ENCODE measurements at regions not wholly inside any gene's neighbourhood (a gene's known extent, or its start where the extent isn't known, plus 50 kb on each side); places are given as distances from the start of the nearest gene placed in this dataset.
"Not testable (repeated sequence)": the region's sequence is repeated elsewhere in the genome, so short reads cannot be mapped to it uniquely, and the experiment has no call there.

DNA sequence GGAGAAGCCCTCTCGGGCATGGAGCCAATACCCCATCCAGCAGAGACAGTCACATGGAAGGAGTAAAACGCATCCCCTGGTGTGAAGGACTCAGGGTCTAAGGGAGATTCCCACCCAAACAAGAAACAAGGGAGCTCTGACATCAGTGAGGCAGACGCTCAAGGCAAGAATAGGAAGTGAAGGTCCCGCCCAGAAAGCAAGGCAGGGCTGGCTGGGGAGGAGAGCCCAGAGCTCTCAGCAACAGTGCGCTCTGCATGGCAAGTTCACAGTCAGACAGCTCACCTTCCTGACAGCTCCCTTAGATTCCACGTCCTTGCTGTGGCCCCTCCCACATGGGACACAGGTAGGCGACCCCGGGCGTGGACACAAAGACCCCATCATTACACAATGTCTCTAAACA lies 85.6 kb downstream of the TTLL2 start:
- no peak overlapping the region for H3K4me3 ChIP-seq (ENCODE audit: low read length)
- H3K4me1 ChIP-seq (ENCODE audit: control insufficient read depth, low read depth, low read length) = peaks cover 4% of the 10 kb centered on the region
- no peak overlapping the region for H3K27ac ChIP-seq (ENCODE audit: low read length)
- no peaks in the 10 kb centered on the region for H3K9me3 ChIP-seq (ENCODE audit: control insufficient read depth, low read depth, low read length)
- no peaks in the 10 kb centered on the region for H3K36me3 ChIP-seq (ENCODE audit: control insufficient read depth, low read depth, low read length)
- no peaks in the 10 kb centered on the region for H3K27me3 ChIP-seq (ENCODE audit: control insufficient read depth, insufficient read depth, low read length)
- no peak overlapping the region for H3K9ac ChIP-seq (ENCODE audit: low read length)

- H3K27me3 ChIP-seq (ENCODE audit: control insufficient read depth, insufficient read depth, low read length) = no peaks in the 10 kb centered on the region
- no peak overlapping the region for H3K27ac ChIP-seq (ENCODE audit: low read length)
- H3K4me1 ChIP-seq (ENCODE audit: control insufficient read depth, low read depth, low read length) = peaks cover 2% of the 10 kb centered on the region
- no peaks in the 10 kb centered on the region for H3K36me3 ChIP-seq (ENCODE audit: control insufficient read depth, low read depth, low read length)
- H3K9me3 ChIP-seq (ENCODE audit: control insufficient read depth, low read depth, low read length) = no peaks in the 10 kb centered on the region
- no peak overlapping the region for H3K9ac ChIP-seq (ENCODE audit: low read length)
- H3K4me3 ChIP-seq (ENCODE audit: low read length) = no peak overlapping the region
Observed at GRCh38 chr6:167412506-167412905, 87.6 kb downstream of the TTLL2 start.

DNA sequence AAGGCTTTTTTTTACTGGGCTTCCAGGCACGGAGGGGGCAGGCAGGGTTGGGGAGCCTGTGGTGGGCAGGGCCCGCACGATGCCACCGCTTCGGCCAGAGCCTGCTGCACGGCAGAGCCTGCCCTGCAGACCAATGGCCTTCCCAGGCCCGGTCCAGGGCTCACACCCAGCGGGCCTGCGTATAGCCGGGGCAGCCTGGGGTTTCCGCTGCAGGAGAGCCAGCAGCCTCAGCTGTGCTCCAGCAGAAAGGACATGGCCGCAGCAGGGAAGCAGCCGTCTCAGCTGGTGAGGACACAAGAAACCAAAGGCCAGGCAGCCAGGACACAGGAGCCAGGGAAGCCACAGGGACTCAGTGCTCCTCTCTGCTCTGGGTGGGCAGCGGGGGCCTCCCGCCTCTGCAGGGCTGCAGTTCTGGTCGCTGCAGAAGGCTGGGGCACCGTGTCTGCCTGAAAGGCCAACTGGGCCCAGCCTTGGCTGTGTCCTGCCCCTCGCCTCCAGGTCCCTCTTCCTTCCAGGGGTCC lies 90.6 kb downstream of the TTLL2 start:
- Histone ChIP-seq H3K4me1 (ENCODE audit: control insufficient read depth, low read depth, low read length) (no peaks in the 10 kb centered on the region), H3K27ac (ENCODE audit: low read length) (no peak overlapping the region), H3K36me3 (ENCODE audit: control insufficient read depth, low read depth, low read length) (no peaks in the 10 kb centered on the region), H3K4me3 (ENCODE audit: low read length) (no peak overlapping the region), H3K9ac (ENCODE audit: low read length) (no peak overlapping the region), H3K9me3 (ENCODE audit: control insufficient read depth, low read depth, low read length) (no peaks in the 10 kb centered on the region), H3K27me3 (ENCODE audit: control insufficient read depth, insufficient read depth, low read length) (no peaks in the 10 kb centered on the region)

- no peaks in the 10 kb centered on the region for H3K4me1 ChIP-seq (ENCODE audit: control insufficient read depth, low read depth, low read length)
- no peak overlapping the region for H3K9ac ChIP-seq (ENCODE audit: low read length)
- no peaks in the 10 kb centered on the region for H3K36me3 ChIP-seq (ENCODE audit: control insufficient read depth, low read depth, low read length)
- no peak overlapping the region for H3K27ac ChIP-seq (ENCODE audit: low read length)
- no peaks in the 10 kb centered on the region for H3K9me3 ChIP-seq (ENCODE audit: control insufficient read depth, low read depth, low read length)
- H3K27me3 ChIP-seq (ENCODE audit: control insufficient read depth, insufficient read depth, low read length) = no peaks in the 10 kb centered on the region
- H3K4me3 ChIP-seq (ENCODE audit: low read length) = no peak overlapping the region
Observed at GRCh38 chr6:167416676-167417430, 92.0 kb downstream of the TTLL2 start.

DNA sequence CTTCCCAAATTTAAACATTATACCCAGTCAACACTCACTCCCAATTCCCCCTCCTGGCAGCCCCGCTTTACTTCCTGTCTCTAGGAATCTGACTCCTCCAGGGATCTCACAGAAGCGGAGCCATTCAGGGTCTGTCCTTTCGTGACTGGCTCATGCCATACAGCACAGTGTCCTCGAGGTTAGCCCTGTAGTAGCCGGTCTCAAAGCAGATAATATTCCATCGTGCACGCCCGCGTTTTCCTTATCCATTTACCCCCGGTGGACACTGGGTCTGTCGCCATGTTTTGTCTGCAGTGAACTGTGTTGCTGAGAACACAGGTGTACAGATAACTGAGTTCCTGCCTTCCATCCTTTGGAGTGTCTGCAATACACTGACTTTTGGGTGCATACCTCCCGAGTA lies 95.3 kb downstream of the TTLL2 start:
- Histone ChIP-seq H3K36me3 (ENCODE audit: control insufficient read depth, low read depth, low read length) (no peaks in the 10 kb centered on the region), H3K27me3 (ENCODE audit: control insufficient read depth, insufficient read depth, low read length) (no peaks in the 10 kb centered on the region), H3K4me3 (ENCODE audit: low read length) (no peak overlapping the region), H3K27ac (ENCODE audit: low read length) (no peak overlapping the region), H3K9me3 (ENCODE audit: control insufficient read depth, low read depth, low read length) (no peaks in the 10 kb centered on the region), H3K4me1 (ENCODE audit: control insufficient read depth, low read depth, low read length) (no peaks in the 10 kb centered on the region), H3K9ac (ENCODE audit: low read length) (no peak overlapping the region)

DNA sequence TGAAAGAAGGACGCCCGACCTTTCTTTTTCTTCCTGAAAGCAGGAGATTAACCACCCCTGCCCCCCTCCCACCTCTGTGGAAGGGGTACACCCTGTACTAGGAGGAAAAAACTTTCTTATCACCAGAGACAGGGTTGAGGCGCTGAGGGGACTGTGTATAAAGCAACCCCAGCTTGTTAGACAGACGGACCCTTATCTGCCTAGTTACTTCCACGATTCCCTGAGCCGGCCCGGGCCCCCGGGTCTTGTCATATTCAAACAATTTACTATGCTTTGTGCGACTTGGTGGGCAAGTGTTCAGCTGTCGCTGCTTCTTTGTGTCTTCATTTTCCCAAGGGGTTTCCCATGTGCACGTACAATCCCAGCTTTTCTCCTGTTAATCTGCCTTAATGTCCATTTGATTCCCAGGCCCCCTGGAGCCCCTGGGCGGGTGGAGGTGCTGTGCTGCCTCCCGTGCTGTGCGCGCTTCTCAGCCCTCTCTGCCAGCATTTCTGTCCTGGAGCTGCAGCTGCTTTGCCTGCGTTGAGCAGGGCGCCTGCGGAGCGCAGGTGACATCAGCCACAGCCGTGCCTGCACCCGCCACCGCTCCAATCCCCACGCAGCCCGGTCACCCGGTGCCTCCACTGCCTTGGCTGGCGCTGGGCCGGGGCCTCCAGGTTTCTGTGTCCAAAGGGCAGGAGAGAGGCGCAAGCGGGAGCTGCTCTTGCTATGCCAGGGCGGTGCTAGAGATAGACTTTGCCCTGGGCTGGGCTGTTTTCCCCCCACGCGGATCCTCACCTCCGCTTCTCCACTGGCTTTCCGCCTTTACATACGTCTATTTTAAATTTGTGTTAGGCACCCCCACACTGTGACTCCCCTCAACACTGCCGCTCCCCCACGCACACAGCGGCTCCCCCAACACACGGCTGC lies 96.2 kb downstream of the TTLL2 start:
- Histone ChIP-seq H3K9ac (ENCODE audit: low read length) (no peak overlapping the region), H3K9me3 (ENCODE audit: control insufficient read depth, low read depth, low read length) (no peaks in the 10 kb centered on the region), H3K4me3 (ENCODE audit: low read length) (no peak overlapping the region), H3K4me1 (ENCODE audit: control insufficient read depth, low read depth, low read length) (no peaks in the 10 kb centered on the region), H3K27me3 (ENCODE audit: control insufficient read depth, insufficient read depth, low read length) (no peaks in the 10 kb centered on the region), H3K36me3 (ENCODE audit: control insufficient read depth, low read depth, low read length) (no peaks in the 10 kb centered on the region), H3K27ac (ENCODE audit: low read length) (no peak overlapping the region)

- H3K9ac ChIP-seq (ENCODE audit: low read length); H3K36me3 ChIP-seq (ENCODE audit: control insufficient read depth, low read depth, low read length); H3K4me1 ChIP-seq (ENCODE audit: control insufficient read depth, low read depth, low read length); H3K4me3 ChIP-seq (ENCODE audit: low read length); H3K27me3 ChIP-seq (ENCODE audit: control insufficient read depth, insufficient read depth, low read length); H3K27ac ChIP-seq (ENCODE audit: low read length); H3K9me3 ChIP-seq (ENCODE audit: control insufficient read depth, low read depth, low read length): not testable (repeated sequence)
Observed at GRCh38 chr6:167421944-167422343, 97.1 kb downstream of the TTLL2 start.

GRCh38 chr6:167422934-167423333 lies 98.0 kb downstream of the TTLL2 start:
- H3K27me3 ChIP-seq (ENCODE audit: control insufficient read depth, insufficient read depth, low read length) = no peaks in the 10 kb centered on the region
- H3K9ac ChIP-seq (ENCODE audit: low read length) = no peak overlapping the region
- no peaks in the 10 kb centered on the region for H3K4me1 ChIP-seq (ENCODE audit: control insufficient read depth, low read depth, low read length)

DNA sequence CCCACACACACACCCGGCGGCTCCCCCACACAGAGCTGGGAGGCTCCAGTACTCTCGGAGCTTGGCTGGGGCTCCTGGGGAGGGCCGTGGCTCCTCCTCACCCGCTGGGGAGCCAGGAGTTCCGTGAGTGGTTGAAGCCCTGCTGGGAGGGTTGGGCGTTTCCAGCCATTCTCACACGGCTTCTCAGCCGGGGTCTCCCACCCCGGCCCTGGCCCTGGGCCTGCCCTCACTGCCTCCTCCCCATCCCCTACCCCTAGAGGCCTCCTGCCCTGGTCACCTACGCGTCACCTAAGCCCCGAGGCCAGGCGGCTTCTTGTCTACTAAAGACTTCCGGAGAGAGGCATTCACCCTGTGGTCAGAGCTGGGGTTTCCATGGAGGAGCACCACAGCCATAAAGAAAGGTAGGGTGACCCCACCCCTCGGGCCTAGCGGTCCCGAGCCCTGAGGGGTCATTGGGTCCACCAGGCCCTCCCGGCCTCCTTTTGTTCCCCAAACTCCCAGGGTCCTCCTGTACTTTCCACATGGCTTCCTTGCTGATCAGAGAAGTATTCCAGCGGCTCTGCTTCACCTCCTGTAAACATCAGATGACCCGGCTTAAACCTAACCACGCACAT lies 99.3 kb downstream of the TTLL2 start:
- Histone ChIP-seq H3K36me3 (ENCODE audit: control insufficient read depth, low read depth, low read length) (no peaks in the 10 kb centered on the region), H3K27me3 (ENCODE audit: control insufficient read depth, insufficient read depth, low read length) (no peaks in the 10 kb centered on the region), H3K4me3 (ENCODE audit: low read length) (no peak overlapping the region), H3K9ac (ENCODE audit: low read length) (no peak overlapping the region), H3K4me1 (ENCODE audit: control insufficient read depth, low read depth, low read length) (no peaks in the 10 kb centered on the region), H3K9me3 (ENCODE audit: control insufficient read depth, low read depth, low read length) (no peaks in the 10 kb centered on the region), H3K27ac (ENCODE audit: low read length) (no peak overlapping the region)

More at GRCh38 chr6:167422934-167423333, 98.0 kb downstream of the TTLL2 start:
- Histone ChIP-seq H3K27ac (ENCODE audit: low read length) (no peak overlapping the region), H3K4me3 (ENCODE audit: low read length) (no peak overlapping the region), H3K36me3 (ENCODE audit: control insufficient read depth, low read depth, low read length) (no peaks in the 10 kb centered on the region), H3K9me3 (ENCODE audit: control insufficient read depth, low read depth, low read length) (no peaks in the 10 kb centered on the region)

DNA sequence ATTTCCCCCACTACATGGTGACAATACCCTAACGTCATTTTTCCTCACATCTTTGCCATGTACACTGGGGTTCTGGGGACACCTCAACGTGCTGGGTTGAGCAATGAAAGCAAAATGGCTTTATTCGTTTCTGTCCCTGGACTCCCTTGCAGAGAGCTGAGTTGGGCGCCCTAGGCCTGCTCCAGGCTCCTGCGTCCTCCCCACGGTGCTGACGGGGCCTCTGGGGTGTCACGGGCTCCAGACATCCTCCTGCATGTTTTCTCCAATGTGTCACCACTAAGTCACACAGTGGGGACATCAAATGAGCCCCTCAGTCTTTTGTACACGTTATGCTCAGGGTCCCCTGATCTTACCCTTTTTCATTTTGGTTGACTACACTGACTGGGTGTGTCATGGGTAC lies 99.8 kb downstream of the TTLL2 start:
- Histone ChIP-seq H3K9me3 (ENCODE audit: control insufficient read depth, low read depth, low read length) (no peaks in the 10 kb centered on the region), H3K9ac (ENCODE audit: low read length) (no peak overlapping the region), H3K27ac (ENCODE audit: low read length) (no peak overlapping the region), H3K27me3 (ENCODE audit: control insufficient read depth, insufficient read depth, low read length) (no peaks in the 10 kb centered on the region), H3K4me3 (ENCODE audit: low read length) (no peak overlapping the region), H3K4me1 (ENCODE audit: control insufficient read depth, low read depth, low read length) (no peaks in the 10 kb centered on the region), H3K36me3 (ENCODE audit: control insufficient read depth, low read depth, low read length) (no peaks in the 10 kb centered on the region)

GRCh38 chr6:167426084-167426483 lies 101.2 kb downstream of the TTLL2 start:
- no peak overlapping the region for H3K4me3 ChIP-seq (ENCODE audit: low read length)
- H3K9me3 ChIP-seq (ENCODE audit: control insufficient read depth, low read depth, low read length) = no peaks in the 10 kb centered on the region
- no peak overlapping the region for H3K27ac ChIP-seq (ENCODE audit: low read length)
- no peaks in the 10 kb centered on the region for H3K27me3 ChIP-seq (ENCODE audit: control insufficient read depth, insufficient read depth, low read length)
- H3K4me1 ChIP-seq (ENCODE audit: control insufficient read depth, low read depth, low read length) = no peaks in the 10 kb centered on the region
- H3K36me3 ChIP-seq (ENCODE audit: control insufficient read depth, low read depth, low read length) = no peaks in the 10 kb centered on the region
- H3K9ac ChIP-seq (ENCODE audit: low read length) = no peak overlapping the region
